Gastroesophageal sphincter (tissue), 3 donors: ENCODE measurements at regions not wholly inside any gene's neighbourhood (a gene's known extent, or its start where the extent isn't known, plus 50 kb on each side); places are given as distances from the start of the nearest gene placed in this dataset.

ENCODE experiments used
- POLR2A ChIP-seq, 2 donors: fragments of 450-650 bp; IDR thresholded peaks; one replicate each; pipeline ENCODE4 v1.6.1; 2017; ENCODE audit warnings: antibody characterized with exemption in 2 of 2, mild to moderate bottlenecking in 2 of 2, moderate library complexity in 1 of 2
- POLR2AphosphoS5 ChIP-seq: sonication (generic); formaldehyde crosslinking; IDR thresholded peaks from one replicate; pipeline ENCODE4 v1.6.1; 2017; ENCODE audit warnings: antibody characterized with exemption
- TF ChIP-seq, protein P1 (sequence below), 4 experiments: fragments of 200-600 bp in 2 of 4; fragments of 450-650 bp in 2 of 4; sonication (generic) in 1 of 4; IDR thresholded peaks; one replicate each; pipeline ENCODE4 v1.5.1; 2017 to 2019; ENCODE audit warnings: antibody characterized with exemption in 4 of 4, mild to moderate bottlenecking in 2 of 4, moderate library complexity in 2 of 4

DNA sequence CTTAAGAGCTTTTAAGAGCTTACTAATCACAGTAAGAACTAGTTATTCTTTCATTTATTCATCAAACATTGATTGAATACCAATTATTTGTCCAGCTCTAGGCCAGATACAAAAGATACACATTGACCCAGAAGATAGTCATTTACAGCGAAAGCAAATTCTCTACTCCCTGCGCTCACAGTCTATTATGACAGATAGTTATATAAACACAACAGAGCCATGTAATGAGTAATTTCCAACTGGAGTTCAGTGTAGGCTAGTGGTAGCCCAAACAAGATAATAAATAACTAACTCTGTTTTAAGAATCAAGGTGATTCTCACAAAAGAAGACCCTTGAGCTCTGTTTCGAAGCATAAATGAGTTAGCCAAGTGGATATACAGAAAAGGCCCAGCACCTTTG is 397.8 kb upstream of the TLE4 start:
- TF ChIP-seq, protein P1, sequence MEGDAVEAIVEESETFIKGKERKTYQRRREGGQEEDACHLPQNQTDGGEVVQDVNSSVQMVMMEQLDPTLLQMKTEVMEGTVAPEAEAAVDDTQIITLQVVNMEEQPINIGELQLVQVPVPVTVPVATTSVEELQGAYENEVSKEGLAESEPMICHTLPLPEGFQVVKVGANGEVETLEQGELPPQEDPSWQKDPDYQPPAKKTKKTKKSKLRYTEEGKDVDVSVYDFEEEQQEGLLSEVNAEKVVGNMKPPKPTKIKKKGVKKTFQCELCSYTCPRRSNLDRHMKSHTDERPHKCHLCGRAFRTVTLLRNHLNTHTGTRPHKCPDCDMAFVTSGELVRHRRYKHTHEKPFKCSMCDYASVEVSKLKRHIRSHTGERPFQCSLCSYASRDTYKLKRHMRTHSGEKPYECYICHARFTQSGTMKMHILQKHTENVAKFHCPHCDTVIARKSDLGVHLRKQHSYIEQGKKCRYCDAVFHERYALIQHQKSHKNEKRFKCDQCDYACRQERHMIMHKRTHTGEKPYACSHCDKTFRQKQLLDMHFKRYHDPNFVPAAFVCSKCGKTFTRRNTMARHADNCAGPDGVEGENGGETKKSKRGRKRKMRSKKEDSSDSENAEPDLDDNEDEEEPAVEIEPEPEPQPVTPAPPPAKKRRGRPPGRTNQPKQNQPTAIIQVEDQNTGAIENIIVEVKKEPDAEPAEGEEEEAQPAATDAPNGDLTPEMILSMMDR (IDR thresholded peaks at IDR 0.05), result no peak
- TF ChIP-seq POLR2AphosphoS5, result no peak
- TF ChIP-seq POLR2A (IDR thresholded peaks at IDR 0.05), result no peak
